CD14-positive monocyte (primary cell): ENCODE measurements at regions not wholly inside any gene's neighbourhood (a gene's known extent, or its start where the extent isn't known, plus 50 kb on each side); places are given as distances from the start of the nearest gene placed in this dataset.

Experiments used
- DNase-seq, 3 donors: peaks; one replicate each; pipeline ENCODE4 v3.0.0-alpha.2; 2011 to 2022
- H2AFZ ChIP-seq: 2 replicates; pipeline ENCODE4 v1.6.0; 2012; ENCODE audit warnings: mild to moderate bottlenecking, low read depth, low read length, inconsistent platforms; ENCODE audit not compliant: insufficient read depth, poor library complexity, severe bottlenecking
- H3K27ac ChIP-seq, 2 donors: 1 replicate in 1 of 2; 2 replicates in 1 of 2; pipeline ENCODE4 v1.5.1; 2012 to 2013; ENCODE audit warnings: low read length in 2 of 2, control low read depth in 1 of 2, inconsistent platforms in 1 of 2, low read depth in 1 of 2, mild to moderate bottlenecking in 1 of 2
- H3K27me3 ChIP-seq, 2 donors: one replicate each; pipeline versions ENCODE4 v1.6.0 to v1.6.1; 2011 to 2013; ENCODE audit warnings: low read length in 2 of 2; ENCODE audit not compliant: control insufficient read depth in 2 of 2, insufficient read depth in 2 of 2
- H3K36me3 ChIP-seq, 2 donors: replicated peaks in 1 of 2; 1 replicate in 1 of 2; 2 replicates in 1 of 2; pipeline versions ENCODE4 v1.5.1 to v1.6.1; 2012 to 2013; ENCODE audit warnings: low read length in 2 of 2, control low read depth in 1 of 2, inconsistent platforms in 1 of 2, mild to moderate bottlenecking in 1 of 2; ENCODE audit not compliant: insufficient read depth in 2 of 2, control insufficient read depth in 1 of 2
- H3K4me1 ChIP-seq, 2 donors: 1 replicate in 1 of 2; 2 replicates in 1 of 2; pipeline versions ENCODE4 v1.5.1 to v1.6.1; 2012 to 2013; ENCODE audit warnings: low read length in 2 of 2, control low read depth in 1 of 2, inconsistent platforms in 1 of 2, mild to moderate bottlenecking in 1 of 2, moderate library complexity in 1 of 2; ENCODE audit not compliant: insufficient read depth in 2 of 2, control insufficient read depth in 1 of 2
- H3K4me2 ChIP-seq: replicated peaks from 2 replicates; pipeline ENCODE3; 2012; ENCODE audit warnings: low read length, moderate library complexity, mild to moderate bottlenecking; ENCODE audit not compliant: poor library complexity, severe bottlenecking; ENCODE audit errors: extremely low read depth
- H3K4me3 ChIP-seq, 3 experiments: fragments of 200-600 bp in 1 of 3; sonication (generic) in 1 of 3; replicated peaks in 1 of 3; 1 replicate in 2 of 3; 2 replicates in 1 of 3; pipeline ENCODE4 v1.5.1; 2011 to 2013; ENCODE audit warnings: low read length in 3 of 3, mild to moderate bottlenecking in 3 of 3, control low read depth in 2 of 3, low read depth in 2 of 3, inconsistent platforms in 1 of 3, moderate library complexity in 1 of 3
- H3K79me2 ChIP-seq: 2 replicates; pipeline ENCODE4 v1.6.0; 2012; ENCODE audit warnings: mild to moderate bottlenecking, control low read depth, inconsistent platforms, low read length, moderate library complexity; ENCODE audit not compliant: insufficient read depth
- H3K9ac ChIP-seq: 2 replicates; pipeline ENCODE4 v1.6.0; 2017; ENCODE audit warnings: low read length, mild to moderate bottlenecking; ENCODE audit not compliant: insufficient read depth, poor library complexity, severe bottlenecking
- H3K9me3 ChIP-seq, 2 donors: replicated peaks in 1 of 2; 1 replicate in 1 of 2; 2 replicates in 1 of 2; pipeline versions ENCODE4 v1.5.1 to v1.6.1; 2012 to 2013; ENCODE audit warnings: low read length in 2 of 2, control low read depth in 1 of 2; ENCODE audit not compliant: control insufficient read depth in 1 of 2, insufficient read depth in 1 of 2
- H4K20me1 ChIP-seq: 2 replicates; pipeline ENCODE4 v1.6.0; 2012; ENCODE audit warnings: mild to moderate bottlenecking, low read length, control low read depth, moderate library complexity; ENCODE audit not compliant: insufficient read depth
- H3K27ac Mint-ChIP-seq, 7 donors: one replicate each; pipeline ENCODE4 v1.8.0; 2020; ENCODE audit warnings: mild to moderate bottlenecking in 7 of 7, mixed read lengths in 7 of 7, moderate library complexity in 6 of 7, inconsistent platforms in 2 of 7
- H3K27me3 Mint-ChIP-seq, 3 donors: one replicate each; pipeline ENCODE4 v1.8.0; 2021 to 2022; ENCODE audit warnings: low read depth in 3 of 3, mild to moderate bottlenecking in 3 of 3, mixed read lengths in 3 of 3, moderate library complexity in 3 of 3, inconsistent platforms in 1 of 3
- H3K36me3 Mint-ChIP-seq, 2 donors: one replicate each; pipeline ENCODE4 v1.8.0; 2020; ENCODE audit warnings: mixed read lengths in 2 of 2, inconsistent platforms in 1 of 2, mild to moderate bottlenecking in 1 of 2
- H3K4me1 Mint-ChIP-seq: one replicate; pipeline ENCODE4 v1.8.0; 2020; ENCODE audit warnings: mild to moderate bottlenecking, mixed read lengths
- H3K4me3 Mint-ChIP-seq, 2 donors: one replicate each; pipeline ENCODE4 v1.8.0; 2020; ENCODE audit warnings: mild to moderate bottlenecking in 2 of 2, mixed read lengths in 2 of 2, moderate library complexity in 1 of 2
- H3K9me3 Mint-ChIP-seq, 7 donors: one replicate each; pipeline ENCODE4 v1.8.0; 2020 to 2022; ENCODE audit warnings: mixed read lengths in 7 of 7, mild to moderate bottlenecking in 6 of 7, moderate library complexity in 6 of 7, inconsistent platforms in 2 of 7
- CTCF ChIP-seq: fragments of 200-600 bp; IDR thresholded peaks from one replicate; pipeline ENCODE4 v1.8.0; 2022; ENCODE audit warnings: antibody characterized with exemption, mild to moderate bottlenecking
- WGBS: methylation state at CpG from one replicate; pipeline ENCODE4 v1.1.5; 2013; ENCODE audit warnings: missing lambda C conversion rate; ENCODE audit not compliant: insufficient coverage; 5-methylcytosine and 5-hydroxymethylcytosine counted together
- intact Hi-C, 2 donors: fragments of 100-400 bp; cut with micrococcal nuclease; formaldehyde crosslinking; loops; one replicate each; pipeline versions ENCODE4 v1.15.0 to v1.15.1; 2023

- no peak overlapping the region for H3K4me3 Mint-ChIP-seq
- no peak for DNase-seq
- no peaks in the 10 kb centered on the region for H3K4me1 ChIP-seq
- H3K27ac Mint-ChIP-seq: no peak overlapping the region
- no peak overlapping the region for H3K4me3 ChIP-seq
- H2AFZ ChIP-seq: no peak overlapping the region
- H3K4me2 ChIP-seq: no peak overlapping the region
- intact Hi-C loops: no loop called here
- peaks cover 0 to 2% (median 0%) of the 10 kb centered on the region in 3 donors for H3K27me3 Mint-ChIP-seq
- H4K20me1 ChIP-seq: no peaks in the 10 kb centered on the region
- H3K4me1 Mint-ChIP-seq: no peaks in the 10 kb centered on the region
- H3K27ac ChIP-seq: no peak overlapping the region
- peaks cover 0 to 6% (median 0%) of the 10 kb centered on the region in 7 donors for H3K9me3 Mint-ChIP-seq
- WGBS: no CpG with 5 or more reads among the region's 1 CpG
- no peak for TF ChIP-seq CTCF
- H3K9ac ChIP-seq: no peak overlapping the region
- H3K9me3 ChIP-seq: no peaks in the 10 kb centered on the region
- H3K36me3 Mint-ChIP-seq: no peaks in the 10 kb centered on the region
- H3K79me2 ChIP-seq: no peaks in the 10 kb centered on the region
- H3K36me3 ChIP-seq: no peaks in the 10 kb centered on the region
- H3K27me3 ChIP-seq: no peaks in the 10 kb centered on the region
Measured at GRCh38 chr5:162785673-162786072, 651.7 kb upstream of the CCNG1 start.

- DNase-seq: no peak
- Histone ChIP-seq H3K4me1 (no peaks in the 10 kb centered on the region), H3K4me3 (no peak overlapping the region), H3K79me2 (no peaks in the 10 kb centered on the region), H2AFZ (no peak overlapping the region), H3K27me3 (no peaks in the 10 kb centered on the region), H3K27ac (no peak overlapping the region), H3K9me3 (no peaks in the 10 kb centered on the region), H4K20me1 (no peaks in the 10 kb centered on the region), H3K4me2 (no peak overlapping the region), H3K36me3 (no peaks in the 10 kb centered on the region), H3K9ac (no peak overlapping the region)
- peaks cover 0 to 6% (median 0%) of the 10 kb centered on the region in 7 donors for H3K9me3 Mint-ChIP-seq
- intact Hi-C loops: no loop called here
- no peaks in the 10 kb centered on the region for H3K4me1 Mint-ChIP-seq
- TF ChIP-seq CTCF: no peak
- WGBS: no CpG with 5 or more reads among the region's 1 CpG
- peaks cover 0 to 2% (median 0%) of the 10 kb centered on the region in 3 donors for H3K27me3 Mint-ChIP-seq
- H3K27ac Mint-ChIP-seq: no peak overlapping the region
- no peaks in the 10 kb centered on the region for H3K36me3 Mint-ChIP-seq
- H3K4me3 Mint-ChIP-seq: no peak overlapping the region
Measured at GRCh38 chr5:162786234-162786633, 651.2 kb upstream of the CCNG1 start.
